GM12878 (cell line): ENCODE measurements at regions not wholly inside any gene's neighbourhood (a gene's known extent, or its start where the extent isn't known, plus 50 kb on each side); places are given as distances from the start of the nearest gene placed in this dataset.
"Not testable (repeated sequence)": the region's sequence is repeated elsewhere in the genome, so short reads cannot be mapped to it uniquely, and the experiment has no call there.

ENCODE experiments used
- ATAC-seq: fragments of 200-7000 bp; cut with Tn5 transposase; 3 replicates; pipeline ENCODE4 v1.9.1; 2020; ENCODE audit warnings: mild to moderate bottlenecking, moderate library complexity
- BruUV-seq: library from RNA; stranded (reverse); fragments of 400-500 nt; replicated peaks from 2 replicates; lab custom pipeline; 2021; lab: Mats Ljungman, UMichigan
- CTCF ChIA-PET: fragments of 300-600 bp; sonication (Branson Sonifier 250); formaldehyde crosslinking; extraction: SDS; loops from one replicate; lab custom pipeline; 2021; ENCODE audit warnings: inconsistent platforms; lab: Yijun Ruan, JAX
- POLR2A ChIA-PET: fragments of 350-600 bp; formaldehyde crosslinking; extraction: SDS; loops from one replicate; lab custom pipeline; 2021; ENCODE audit warnings: inconsistent platforms; lab: Charles Lee
- RAD21 ChIA-PET: fragments of 300-600 bp; sonication (Branson Sonifier 250); formaldehyde crosslinking; loops from one replicate; lab custom pipeline; 2023; ENCODE audit warnings: antibody characterized with exemption; ENCODE audit not compliant: unreplicated experiment; lab: Charles Lee
- SMC1A ChIA-PET: fragments of 300-600 bp; sonication (Branson Sonifier 250); formaldehyde crosslinking; loops from one replicate; lab custom pipeline; 2023; ENCODE audit not compliant: unreplicated experiment, uncharacterized antibody; lab: Charles Lee
- DNase-seq: peaks from one replicate; pipeline ENCODE4 v3.0.0-alpha.2; 2011; ENCODE audit warnings: low read depth, low spot score
- FAIRE-seq: peaks from 3 replicates; lab custom pipeline; 2011; peaks lifted over from hg19 to GRCh38; lab: Jason Lieb, UNC
- H2AFZ ChIP-seq: 2 replicates; pipeline ENCODE4 v1.6.0; 2011; ENCODE audit warnings: low read depth, low read length, control low read depth; ENCODE audit not compliant: control insufficient read depth
- H3K27ac ChIP-seq: 2 replicates; pipeline ENCODE4 v1.5.1; 2011; ENCODE audit warnings: control low read depth; ENCODE audit not compliant: control insufficient read depth, insufficient read depth
- H3K27me3 ChIP-seq, 2 experiments: replicated peaks in 1 of 2; 2 replicates each; pipeline versions ENCODE4 v1.6.0 to v1.6.1; 2011; ENCODE audit warnings: low read length in 1 of 2; ENCODE audit not compliant: control insufficient read depth in 2 of 2, insufficient read depth in 2 of 2
- H3K36me3 ChIP-seq, 2 experiments: 2 replicates each; pipeline ENCODE4 v1.5.1; 2011; ENCODE audit warnings: low read length in 1 of 2; ENCODE audit not compliant: control insufficient read depth in 2 of 2, insufficient read depth in 2 of 2
- H3K4me1 ChIP-seq: 2 replicates; pipeline ENCODE4 v1.6.1; 2011; ENCODE audit warnings: mild to moderate bottlenecking, low read length, moderate library complexity, mixed read lengths; ENCODE audit not compliant: control insufficient read depth, insufficient read depth
- H3K4me2 ChIP-seq: 2 replicates; pipeline ENCODE4 v1.6.0; 2011; ENCODE audit warnings: control low read depth; ENCODE audit not compliant: control insufficient read depth, insufficient read depth
- H3K4me3 ChIP-seq: fragments of 200-600 bp; sonication (generic); 2 replicates; pipeline ENCODE4 v1.5.1; 2016
- H3K79me2 ChIP-seq: 2 replicates; pipeline ENCODE4 v1.6.0; 2011; ENCODE audit warnings: low read length; ENCODE audit not compliant: control insufficient read depth, insufficient read depth
- H3K9ac ChIP-seq: 2 replicates; pipeline ENCODE4 v1.8.0; 2011; ENCODE audit warnings: low read length, control low read depth, mixed read lengths; ENCODE audit not compliant: control insufficient read depth, insufficient read depth
- H3K9me3 ChIP-seq: replicated peaks from 3 replicates; pipeline ENCODE4 v1.5.1; 2011; ENCODE audit warnings: mild to moderate bottlenecking, low read length; ENCODE audit not compliant: control insufficient read depth, insufficient read depth
- H4K20me1 ChIP-seq: 2 replicates; pipeline ENCODE4 v1.6.0; 2011; ENCODE audit not compliant: control insufficient read depth, insufficient read depth
- BRCA1 ChIP-seq: IDR thresholded peaks from 2 replicates; pipeline ENCODE4 v1.6.1; 2011; ENCODE audit warnings: low read depth, low read length, improper control_type of control experiment
- CBX5 ChIP-seq: sonication (generic); IDR thresholded peaks from 2 replicates; pipeline ENCODE4 v1.6.1; 2016; ENCODE audit warnings: low read depth, moderate library complexity, mild to moderate bottlenecking, inconsistent platforms
- CREM ChIP-seq: IDR thresholded peaks from 2 replicates; pipeline ENCODE4 v1.6.1; 2014; ENCODE audit warnings: antibody characterized with exemption, low read depth
- DPF2 ChIP-seq: fragments of 450-650 bp; IDR thresholded peaks from 2 replicates; pipeline ENCODE4 v1.6.1; 2017; ENCODE audit warnings: mild to moderate bottlenecking
- TARDBP ChIP-seq: IDR thresholded peaks from 2 replicates; pipeline ENCODE4 v1.6.1; 2016; ENCODE audit warnings: borderline replicate concordance
- USF1 ChIP-seq: IDR thresholded peaks from 2 replicates; pipeline ENCODE4 v1.6.1; 2011; ENCODE audit warnings: borderline replicate concordance, low read depth, mild to moderate bottlenecking, moderate library complexity, mixed read lengths, low read length; ENCODE audit not compliant: insufficient read depth; ENCODE audit errors: extremely low read length
- ZNF274 ChIP-seq: IDR thresholded peaks from one replicate; pipeline ENCODE4 v1.8.0; 2011; ENCODE audit not compliant: insufficient read length, insufficient read depth
- WGBS: methylation state at CpG from one replicate; pipeline ENCODE4 v1.1.6; 2016; ENCODE audit warnings: low lambda C conversion rate; ENCODE audit not compliant: insufficient replicate concordance, insufficient coverage; ENCODE audit errors: missing lambda C conversion rate; 5-methylcytosine and 5-hydroxymethylcytosine counted together
- in situ Hi-C: fragments of 300-500 bp; cut with MboI; formaldehyde crosslinking; loops from 9 replicates; pipeline ENCODE4 v1.14.3; 2018; ENCODE audit warnings: mixed read lengths
- intact Hi-C: fragments of 100-400 bp; cut with micrococcal nuclease; formaldehyde crosslinking; loops from one replicate; pipeline ENCODE4 v1.14.2; 2022; ENCODE audit not compliant: unreplicated experiment

- TF ChIP-seq DPF2 (no peak), USF1 (no peak), CREM (no peak), BRCA1 (no peak), ZNF274 (no peak), CBX5 (no peak), TARDBP (no peak)
- RAD21 ChIA-PET = no interaction called here
- BruUV-seq = no TSS peak
- Histone ChIP-seq H3K4me3 (no peak overlapping the region), H3K27ac (no peak overlapping the region), H3K27me3 (peaks cover 0 to 3% of the 10 kb centered on the region in 2 experiments; a peak in 2 of 4 replicates), H3K79me2 (no peaks in the 10 kb centered on the region), H3K9ac (no peak overlapping the region), H3K4me1 (no peaks in the 10 kb centered on the region), H2AFZ (no peak overlapping the region), H3K9me3 (no peaks in the 10 kb centered on the region), H3K4me2 (no peak overlapping the region), H4K20me1 (no peaks in the 10 kb centered on the region), H3K36me3 (no peaks in the 10 kb centered on the region)
- 18% methylated on average over 2 of the region's 2 CpGs for WGBS
- DNase-seq (no peak), FAIRE-seq (no peak), ATAC-seq (no peak)
- intact Hi-C loops = no loop called here
- in situ Hi-C loops = no loop called here
- POLR2A ChIA-PET = no interaction called here
- CTCF ChIA-PET = interaction anchor here (0.6 kb wide), 1 partner anchor 507 kb away, joined by 4 read pairs; no protein-coding TSS in a partner anchor
- SMC1A ChIA-PET = no interaction called here
Observed at GRCh38 chr2:216752855-216753505, 57.6 kb upstream of the IGFBP5 start.

GRCh38 chr2:216750750-216751149, 55.4 kb upstream of the IGFBP5 start:
- H2AFZ ChIP-seq, H3K27ac ChIP-seq, CTCF ChIA-PET, H3K9me3 ChIP-seq, in situ Hi-C loops, H3K4me1 ChIP-seq, H3K9ac ChIP-seq, H3K4me2 ChIP-seq, H3K79me2 ChIP-seq, H3K27me3 ChIP-seq, ATAC-seq, BruUV-seq, FAIRE-seq, DNase-seq, intact Hi-C loops, H4K20me1 ChIP-seq, POLR2A ChIA-PET, H3K4me3 ChIP-seq, SMC1A ChIA-PET, RAD21 ChIA-PET, H3K36me3 ChIP-seq: not testable (repeated sequence)
